ENCODE measurements at regions not wholly inside any gene's neighbourhood (a gene's known extent, or its start where the extent isn't known, plus 50 kb on each side); places are given as distances from the start of the nearest gene placed in this dataset.

DNA sequence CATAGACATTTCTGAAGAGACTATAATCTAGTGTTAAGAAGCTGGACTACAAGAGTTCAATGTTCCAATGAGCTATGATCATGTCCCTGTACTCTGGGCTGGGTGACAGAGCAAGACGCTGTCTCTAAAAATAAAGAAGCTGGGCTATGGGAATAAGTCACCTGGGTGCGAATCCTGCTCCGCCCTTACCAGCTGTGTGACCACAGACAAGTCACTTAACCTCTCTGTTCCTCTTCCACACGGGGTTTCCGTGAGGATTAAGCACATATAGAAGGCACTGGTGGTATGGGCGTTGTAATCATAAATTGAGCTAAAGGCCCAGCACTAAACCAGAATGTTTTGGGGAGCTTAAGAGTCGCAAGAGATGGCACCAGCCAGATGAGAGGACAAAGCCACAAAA is 178.5 kb downstream of the HAUS1 start:
- Histone ChIP-seq H3K4me3 (ENCODE audit: low read length) (no peak overlapping the region), H3K4me1 (ENCODE audit: control insufficient read depth, low read depth, low read length) (peaks cover 18% of the 10 kb centered on the region), H3K27ac (ENCODE audit: low read length) (no peak overlapping the region), H3K27me3 (ENCODE audit: control insufficient read depth, insufficient read depth, low read length) (no peaks in the 10 kb centered on the region), H3K9ac (ENCODE audit: low read length) (no peak overlapping the region), H3K9me3 (ENCODE audit: control insufficient read depth, low read depth, low read length) (no peaks in the 10 kb centered on the region), H3K36me3 (ENCODE audit: control insufficient read depth, low read depth, low read length) (no peaks in the 10 kb centered on the region)

DNA sequence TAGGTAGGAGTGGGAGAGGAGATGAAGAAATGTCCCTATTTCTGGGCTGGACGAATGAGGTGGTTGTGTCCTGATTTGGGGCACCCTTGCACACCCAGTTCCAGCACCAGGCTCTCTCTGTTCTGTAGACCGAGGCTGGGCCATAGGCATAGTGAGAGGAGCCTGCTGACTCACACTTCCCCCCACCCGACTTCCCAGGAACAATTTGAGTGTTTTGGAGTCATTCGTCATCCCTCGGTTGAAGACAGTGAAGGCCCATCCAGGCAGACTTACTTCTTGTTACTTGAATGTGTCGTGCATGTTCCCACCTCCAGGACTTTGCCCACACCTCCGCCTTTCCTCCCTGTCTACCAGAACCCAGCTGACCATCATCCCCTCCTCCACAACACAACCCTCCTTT is 179.1 kb downstream of the HAUS1 start:
- no peak overlapping the region for H3K4me3 ChIP-seq (ENCODE audit: low read length)
- no peaks in the 10 kb centered on the region for H3K27me3 ChIP-seq (ENCODE audit: control insufficient read depth, insufficient read depth, low read length)
- H3K27ac ChIP-seq (ENCODE audit: low read length), result no peak overlapping the region
- no peaks in the 10 kb centered on the region for H3K9me3 ChIP-seq (ENCODE audit: control insufficient read depth, low read depth, low read length)
- peaks cover 15% of the 10 kb centered on the region for H3K4me1 ChIP-seq (ENCODE audit: control insufficient read depth, low read depth, low read length)
- H3K9ac ChIP-seq (ENCODE audit: low read length), result no peak overlapping the region
- H3K36me3 ChIP-seq (ENCODE audit: control insufficient read depth, low read depth, low read length), result no peaks in the 10 kb centered on the region

- peaks cover 10% of the 10 kb centered on the region for H3K4me1 ChIP-seq (ENCODE audit: control insufficient read depth, low read depth, low read length)
- H3K9me3 ChIP-seq (ENCODE audit: control insufficient read depth, low read depth, low read length), result no peaks in the 10 kb centered on the region
- no peak overlapping the region for H3K4me3 ChIP-seq (ENCODE audit: low read length)
- H3K27me3 ChIP-seq (ENCODE audit: control insufficient read depth, insufficient read depth, low read length), result no peaks in the 10 kb centered on the region
- H3K27ac ChIP-seq (ENCODE audit: low read length), result no peak overlapping the region
- H3K36me3 ChIP-seq (ENCODE audit: control insufficient read depth, low read depth, low read length), result no peaks in the 10 kb centered on the region
- no peak overlapping the region for H3K9ac ChIP-seq (ENCODE audit: low read length)
Observed at GRCh38 chr18:46283895-46284295, 179.7 kb downstream of the HAUS1 start.

DNA sequence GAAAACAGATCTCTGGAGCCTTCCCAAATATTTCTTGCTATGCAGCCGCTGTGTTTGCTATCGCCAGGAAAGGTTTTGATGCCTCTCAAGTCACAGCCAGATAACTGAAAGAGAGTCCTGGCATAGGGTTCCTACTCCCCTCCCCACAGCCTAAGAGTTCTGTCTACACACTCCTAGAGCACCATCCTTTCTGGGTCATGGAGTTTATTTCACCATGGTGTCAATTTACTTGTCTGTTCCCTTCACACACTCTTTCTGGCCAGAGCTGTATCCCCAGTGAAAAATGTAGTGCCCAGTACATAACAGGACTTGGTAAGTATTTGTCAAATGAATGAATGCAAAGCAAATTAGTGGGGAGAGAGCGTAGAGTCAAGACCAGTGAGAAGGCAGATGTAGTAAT is 185.3 kb downstream of the HAUS1 start:
- H3K27me3 ChIP-seq (ENCODE audit: control insufficient read depth, insufficient read depth, low read length), result no peaks in the 10 kb centered on the region
- no peaks in the 10 kb centered on the region for H3K9me3 ChIP-seq (ENCODE audit: control insufficient read depth, low read depth, low read length)
- H3K9ac ChIP-seq (ENCODE audit: low read length), result no peak overlapping the region
- H3K4me1 ChIP-seq (ENCODE audit: control insufficient read depth, low read depth, low read length), result peaks cover 3% of the 10 kb centered on the region
- no peaks in the 10 kb centered on the region for H3K36me3 ChIP-seq (ENCODE audit: control insufficient read depth, low read depth, low read length)
- H3K4me3 ChIP-seq (ENCODE audit: low read length), result no peak overlapping the region
- H3K27ac ChIP-seq (ENCODE audit: low read length), result no peak overlapping the region

GRCh38 chr18:46289931-46290330 is 185.7 kb downstream of the HAUS1 start:
- no peak overlapping the region for H3K4me3 ChIP-seq (ENCODE audit: low read length)
- no peaks in the 10 kb centered on the region for H3K9me3 ChIP-seq (ENCODE audit: control insufficient read depth, low read depth, low read length)
- no peaks in the 10 kb centered on the region for H3K27me3 ChIP-seq (ENCODE audit: control insufficient read depth, insufficient read depth, low read length)
- no peak overlapping the region for H3K27ac ChIP-seq (ENCODE audit: low read length)
- no peaks in the 10 kb centered on the region for H3K36me3 ChIP-seq (ENCODE audit: control insufficient read depth, low read depth, low read length)
- no peak overlapping the region for H3K9ac ChIP-seq (ENCODE audit: low read length)
- H3K4me1 ChIP-seq (ENCODE audit: control insufficient read depth, low read depth, low read length), result peaks cover 3% of the 10 kb centered on the region

GRCh38 chr18:46290440-46291020 is 186.3 kb downstream of the HAUS1 start:
- H3K4me3 ChIP-seq (ENCODE audit: low read length), result no peak overlapping the region
- H3K27ac ChIP-seq (ENCODE audit: low read length), result no peak overlapping the region
- H3K9ac ChIP-seq (ENCODE audit: low read length), result no peak overlapping the region
- peaks cover 7% of the 10 kb centered on the region for H3K4me1 ChIP-seq (ENCODE audit: control insufficient read depth, low read depth, low read length)
- H3K36me3 ChIP-seq (ENCODE audit: control insufficient read depth, low read depth, low read length), result no peaks in the 10 kb centered on the region
- no peaks in the 10 kb centered on the region for H3K9me3 ChIP-seq (ENCODE audit: control insufficient read depth, low read depth, low read length)
- H3K27me3 ChIP-seq (ENCODE audit: control insufficient read depth, insufficient read depth, low read length), result no peaks in the 10 kb centered on the region

GRCh38 chr18:46291149-46291548 is 187.0 kb downstream of the HAUS1 start:
- no peaks in the 10 kb centered on the region for H3K27me3 ChIP-seq (ENCODE audit: control insufficient read depth, insufficient read depth, low read length)

GRCh38 chr18:46293742-46294181 is 189.6 kb downstream of the HAUS1 start:
- no peak overlapping the region for H3K4me3 ChIP-seq (ENCODE audit: low read length)
- H3K4me1 ChIP-seq (ENCODE audit: control insufficient read depth, low read depth, low read length), result peaks cover 7% of the 10 kb centered on the region
- H3K9me3 ChIP-seq (ENCODE audit: control insufficient read depth, low read depth, low read length), result no peaks in the 10 kb centered on the region
- no peaks in the 10 kb centered on the region for H3K36me3 ChIP-seq (ENCODE audit: control insufficient read depth, low read depth, low read length)
- H3K27ac ChIP-seq (ENCODE audit: low read length), result no peak overlapping the region
- no peak overlapping the region for H3K9ac ChIP-seq (ENCODE audit: low read length)
- no peaks in the 10 kb centered on the region for H3K27me3 ChIP-seq (ENCODE audit: control insufficient read depth, insufficient read depth, low read length)

More at GRCh38 chr18:46291149-46291548, 187.0 kb downstream of the HAUS1 start:
- Histone ChIP-seq H3K4me1 (ENCODE audit: control insufficient read depth, low read depth, low read length) (peaks cover 7% of the 10 kb centered on the region), H3K4me3 (ENCODE audit: low read length) (no peak overlapping the region), H3K36me3 (ENCODE audit: control insufficient read depth, low read depth, low read length) (no peaks in the 10 kb centered on the region), H3K9ac (ENCODE audit: low read length) (no peak overlapping the region), H3K9me3 (ENCODE audit: control insufficient read depth, low read depth, low read length) (no peaks in the 10 kb centered on the region), H3K27ac (ENCODE audit: low read length) (no peak overlapping the region)

- Histone ChIP-seq H3K9ac (ENCODE audit: low read length) (no peak overlapping the region), H3K4me1 (ENCODE audit: control insufficient read depth, low read depth, low read length) (peaks cover 7% of the 10 kb centered on the region), H3K27ac (ENCODE audit: low read length) (no peak overlapping the region), H3K36me3 (ENCODE audit: control insufficient read depth, low read depth, low read length) (no peaks in the 10 kb centered on the region), H3K27me3 (ENCODE audit: control insufficient read depth, insufficient read depth, low read length) (no peaks in the 10 kb centered on the region), H3K9me3 (ENCODE audit: control insufficient read depth, low read depth, low read length) (no peaks in the 10 kb centered on the region), H3K4me3 (ENCODE audit: low read length) (no peak overlapping the region)
Observed at GRCh38 chr18:46294318-46294717, 190.1 kb downstream of the HAUS1 start.

DNA sequence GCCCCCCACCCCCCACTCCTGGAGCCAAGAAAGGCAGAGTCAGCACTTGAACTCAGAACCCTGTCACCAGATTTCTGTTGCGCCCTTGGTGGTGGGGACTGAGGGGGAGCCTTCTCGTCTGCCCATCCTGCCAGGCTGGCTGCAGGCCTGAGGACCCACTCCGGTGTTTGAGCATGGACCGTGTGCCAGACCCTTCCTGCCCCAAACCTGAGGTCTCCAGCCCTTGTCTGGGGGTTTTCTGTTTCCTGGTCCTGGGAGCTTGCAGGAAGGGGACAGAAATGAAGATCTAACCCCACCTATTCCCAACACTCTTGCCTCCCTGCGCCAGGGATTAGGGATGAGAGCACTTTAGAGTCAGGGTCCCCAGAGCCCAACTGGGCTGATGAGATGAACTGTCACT is 190.6 kb downstream of the HAUS1 start:
- Histone ChIP-seq H3K4me3 (ENCODE audit: low read length) (no peak overlapping the region), H3K27ac (ENCODE audit: low read length) (no peak overlapping the region), H3K36me3 (ENCODE audit: control insufficient read depth, low read depth, low read length) (no peaks in the 10 kb centered on the region), H3K9me3 (ENCODE audit: control insufficient read depth, low read depth, low read length) (no peaks in the 10 kb centered on the region), H3K9ac (ENCODE audit: low read length) (no peak overlapping the region), H3K27me3 (ENCODE audit: control insufficient read depth, insufficient read depth, low read length) (no peaks in the 10 kb centered on the region), H3K4me1 (ENCODE audit: control insufficient read depth, low read depth, low read length) (peaks cover 7% of the 10 kb centered on the region)

- no peaks in the 10 kb centered on the region for H3K9me3 ChIP-seq (ENCODE audit: control insufficient read depth, low read depth, low read length)
- H3K9ac ChIP-seq (ENCODE audit: low read length), result no peak overlapping the region
- no peaks in the 10 kb centered on the region for H3K27me3 ChIP-seq (ENCODE audit: control insufficient read depth, insufficient read depth, low read length)
- peaks cover 7% of the 10 kb centered on the region for H3K4me1 ChIP-seq (ENCODE audit: control insufficient read depth, low read depth, low read length)
- no peak overlapping the region for H3K27ac ChIP-seq (ENCODE audit: low read length)
- H3K36me3 ChIP-seq (ENCODE audit: control insufficient read depth, low read depth, low read length), result no peaks in the 10 kb centered on the region
- H3K4me3 ChIP-seq (ENCODE audit: low read length), result no peak overlapping the region
Observed at GRCh38 chr18:46295416-46295815, 191.2 kb downstream of the HAUS1 start.

GRCh38 chr18:46296656-46297055 is 192.5 kb downstream of the HAUS1 start:
- no peak overlapping the region for H3K27ac ChIP-seq (ENCODE audit: low read length)

More at GRCh38 chr18:46296656-46297055, 192.5 kb downstream of the HAUS1 start:
- H3K36me3 ChIP-seq (ENCODE audit: control insufficient read depth, low read depth, low read length), result no peaks in the 10 kb centered on the region
- no peak overlapping the region for H3K4me3 ChIP-seq (ENCODE audit: low read length)
- no peak overlapping the region for H3K9ac ChIP-seq (ENCODE audit: low read length)
- H3K9me3 ChIP-seq (ENCODE audit: control insufficient read depth, low read depth, low read length), result no peaks in the 10 kb centered on the region
- no peaks in the 10 kb centered on the region for H3K27me3 ChIP-seq (ENCODE audit: control insufficient read depth, insufficient read depth, low read length)
- H3K4me1 ChIP-seq (ENCODE audit: control insufficient read depth, low read depth, low read length), result peaks cover 7% of the 10 kb centered on the region
